K562 (cell line): ENCODE measurements at regions not wholly inside any gene's neighbourhood (a gene's known extent, or its start where the extent isn't known, plus 50 kb on each side); places are given as distances from the start of the nearest gene placed in this dataset.

Source experiments
- ATAC-seq: fragments of 200-7000 bp; cut with Tn5 transposase; 3 replicates; pipeline ENCODE4 v1.9.1; 2020; ENCODE audit warnings: moderate library complexity
- BruUV-seq: library from RNA; stranded (reverse); fragments of 400-500 nt; replicated peaks from 2 replicates; lab custom pipeline; 2021; lab: Mats Ljungman, UMichigan
- CTCF ChIA-PET: fragments of 300-600 bp; formaldehyde crosslinking; extraction: SDS; loops from one replicate; lab custom pipeline; 2021; ENCODE audit warnings: low intra/inter-chr PET ratio; lab: Yijun Ruan, JAX
- POLR2A ChIA-PET: fragments of 300-600, 350-650 bp; sonication (Branson Sonifier 250); formaldehyde crosslinking; extraction: SDS; loops from one replicate; lab custom pipeline; 2021; ENCODE audit warnings: antibody characterized with exemption, inconsistent platforms; lab: Yijun Ruan, JAX
- DNase-seq, 4 experiments: peaks; one replicate each; pipeline versions ENCODE4 v3.0.0 to v3.0.0-alpha.2; 2011 to 2018; ENCODE audit warnings: low spot score in 3 of 4, mixed read lengths in 3 of 4; ENCODE audit errors: extremely low read depth in 1 of 4
- FAIRE-seq: peaks from 2 replicates; lab custom pipeline; 2011; peaks lifted over from hg19 to GRCh38; lab: Jason Lieb, UNC
- H2AFZ ChIP-seq: 2 replicates; pipeline ENCODE4 v1.6.0; 2011; ENCODE audit warnings: low read depth, low read length, control low read depth, inconsistent platforms
- H3K27ac ChIP-seq: fragments of 200-600 bp; 3 replicates; pipeline ENCODE4 v1.8.0; 2011; ENCODE audit warnings: low read depth, mild to moderate bottlenecking, control low read depth, inconsistent platforms, low read length, moderate library complexity, mixed read lengths; ENCODE audit errors: extremely low read depth
- H3K27me3 ChIP-seq, 2 experiments: fragments of 300-600 bp in 1 of 2; 2 replicates in 1 of 2; 3 replicates in 1 of 2; pipeline versions ENCODE4 v1.6.0 to v1.8.0; 2011; ENCODE audit warnings: inconsistent platforms in 2 of 2, low read length in 2 of 2, mild to moderate bottlenecking in 1 of 2, mixed read lengths in 1 of 2, moderate library complexity in 1 of 2; ENCODE audit not compliant: control insufficient read depth in 2 of 2, insufficient read depth in 2 of 2
- H3K36me3 ChIP-seq: fragments of 300-600 bp; 3 replicates; pipeline ENCODE4 v1.8.0; 2011; ENCODE audit warnings: mild to moderate bottlenecking, low read length, inconsistent platforms; ENCODE audit not compliant: control insufficient read depth, insufficient read depth
- H3K4me1 ChIP-seq, 2 experiments: fragments of 200-600 bp in 1 of 2; replicated peaks in 1 of 2; 2 replicates in 1 of 2; 3 replicates in 1 of 2; pipeline versions ENCODE4 v1.5.1 to v1.8.0; 2011; ENCODE audit warnings: inconsistent platforms in 2 of 2, low read length in 2 of 2, mild to moderate bottlenecking in 1 of 2, mixed read lengths in 1 of 2, moderate library complexity in 1 of 2; ENCODE audit not compliant: control insufficient read depth in 2 of 2, insufficient read depth in 2 of 2
- H3K4me2 ChIP-seq: 2 replicates; pipeline ENCODE4 v1.6.1; 2011; ENCODE audit warnings: low read length, control low read depth, inconsistent platforms, mixed read lengths; ENCODE audit not compliant: insufficient read depth
- H3K4me3 ChIP-seq: fragments of 200-600 bp; sonication (generic), shearing (Covaris generic); 2 replicates; pipeline ENCODE4 v1.5.1; 2016; ENCODE audit warnings: control low read depth, inconsistent platforms
- H3K79me2 ChIP-seq: fragments of 200-600 bp; 3 replicates; pipeline ENCODE4 v1.8.0; 2011; ENCODE audit warnings: low read length, inconsistent platforms; ENCODE audit not compliant: control insufficient read depth, insufficient read depth
- H3K9ac ChIP-seq, 2 experiments: 2 replicates each; pipeline versions ENCODE4 v1.6.0 to v1.6.1; 2011; ENCODE audit warnings: low read depth in 2 of 2, low read length in 2 of 2, control low read depth in 1 of 2, inconsistent platforms in 1 of 2, mild to moderate bottlenecking in 1 of 2, mixed read lengths in 1 of 2; ENCODE audit not compliant: insufficient read depth in 1 of 2
- H3K9me1 ChIP-seq: one replicate; pipeline ENCODE4 v1.6.0; 2011; ENCODE audit warnings: inconsistent platforms, mild to moderate bottlenecking, low read length, moderate library complexity; ENCODE audit not compliant: control insufficient read depth, insufficient read depth
- H3K9me3 ChIP-seq: replicated peaks from 2 replicates; pipeline ENCODE4 v1.5.1; 2011; ENCODE audit warnings: low read depth, low read length, inconsistent platforms; ENCODE audit not compliant: control insufficient read depth, insufficient read depth
- H4K20me1 ChIP-seq: replicated peaks from 2 replicates; pipeline ENCODE4 v1.6.1; 2011; ENCODE audit warnings: low read length, inconsistent platforms, mixed read lengths; ENCODE audit not compliant: control insufficient read depth, insufficient read depth
- HMG20B ChIP-seq: fragments of 250-450 bp; sonication (Bioruptor Pico); IDR thresholded peaks from 2 replicates; pipeline ENCODE4 v1.5.0; 2021; ENCODE audit warnings: mild to moderate bottlenecking
- NELFE ChIP-seq: IDR thresholded peaks from 2 replicates; pipeline ENCODE4 v1.6.1; 2011; ENCODE audit warnings: mild to moderate bottlenecking; ENCODE audit not compliant: insufficient read depth, insufficient read length
- POLR3A ChIP-seq: IDR thresholded peaks from 2 replicates; pipeline ENCODE4 v1.6.1; 2011; ENCODE audit warnings: borderline replicate concordance, mild to moderate bottlenecking, moderate library complexity; ENCODE audit not compliant: insufficient read length, insufficient read depth; ENCODE audit errors: extremely low read depth
- TSC22D4 ChIP-seq: fragments of 450-650 bp; IDR thresholded peaks from 2 replicates; pipeline ENCODE4 v1.6.1; 2016; ENCODE audit warnings: missing genetic modification characterization, missing biosample characterization, control low read depth
- ZNF766 ChIP-seq: fragments of 200-800 bp; sonication (Bioruptor generic); conservative IDR thresholded peaks from 2 replicates; pipeline ENCODE4 v1.6.1; 2016; ENCODE audit warnings: missing genetic modification characterization, missing compliant biosample characterization
- WGBS: fragments of 100-300 bp; shearing (Covaris generic); methylation state at CpG from one replicate; pipeline ENCODE4 v1.1.6; 2016; ENCODE audit warnings: low coverage, mixed read lengths; ENCODE audit not compliant: insufficient coverage; ENCODE audit errors: missing lambda C conversion rate; 5-methylcytosine and 5-hydroxymethylcytosine counted together
- in situ Hi-C: fragments of 300-500 bp; cut with MboI; formaldehyde crosslinking; loops from 4 replicates; pipeline ENCODE4 v1.15.0; 2018; ENCODE audit warnings: inconsistent platforms, mixed read lengths
- intact Hi-C: fragments of 100-400 bp; cut with micrococcal nuclease; formaldehyde crosslinking; loops from 2 replicates; pipeline ENCODE4 v1.14.2; 2022
- TF ChIP-seq, protein P1 (sequence below): fragments of 450-650 bp; IDR thresholded peaks from 2 replicates; pipeline ENCODE4 v1.6.1; 2016; ENCODE audit warnings: mild to moderate bottlenecking, moderate library complexity
- TF ChIP-seq, protein P2 (sequence below): fragments of 450-650 bp; conservative IDR thresholded peaks from 2 replicates; pipeline ENCODE4 v1.6.1; 2016; ENCODE audit warnings: missing genetic modification characterization, low read depth, mild to moderate bottlenecking, control low read depth, missing compliant biosample characterization

DNA sequence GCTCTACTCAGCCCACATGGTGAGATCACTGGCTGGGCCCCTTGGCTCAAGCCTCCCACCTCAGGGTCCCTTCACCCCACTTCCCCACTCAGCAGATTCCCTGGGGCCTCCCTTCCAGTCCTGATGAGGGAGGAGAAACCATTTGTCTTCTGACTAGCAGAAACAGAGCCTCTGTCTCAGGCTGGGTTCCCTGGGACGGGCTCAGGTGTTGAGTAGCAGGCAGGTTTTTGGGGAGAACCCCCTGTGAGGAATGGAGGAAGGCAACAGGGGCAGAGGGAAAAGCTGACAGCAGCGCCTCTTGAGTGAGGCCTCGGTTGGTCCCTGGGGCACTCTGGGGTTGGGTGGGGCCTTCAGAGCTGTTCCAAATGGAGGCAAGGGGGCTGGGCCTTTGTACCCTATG is 452.2 kb downstream of the TSHZ3 start:
- in situ Hi-C loops, result no loop called here

More for the DNA sequence above, 452.2 kb downstream of the TSHZ3 start:
- POLR2A ChIA-PET, result no interaction called here
- H3K9me1 ChIP-seq, result no peaks in the 10 kb centered on the region
- FAIRE-seq (no peak), DNase-seq (no peak), ATAC-seq (no peak)
- intact Hi-C loops, result no loop called here
- BruUV-seq, result no TSS peak
- H3K9ac ChIP-seq, result no peak overlapping the region
- H3K9me3 ChIP-seq, result no peaks in the 10 kb centered on the region
- H3K36me3 ChIP-seq, result no peaks in the 10 kb centered on the region
- no peak overlapping the region for H3K4me3 ChIP-seq
- CTCF ChIA-PET, result no interaction called here
- H3K27ac ChIP-seq, result no peak overlapping the region
- H3K4me2 ChIP-seq, result no peak overlapping the region
- no peaks in the 10 kb centered on the region for H3K79me2 ChIP-seq
- no peaks in the 10 kb centered on the region for H3K27me3 ChIP-seq
- H2AFZ ChIP-seq, result no peak overlapping the region
- H4K20me1 ChIP-seq, result no peaks in the 10 kb centered on the region
- H3K4me1 ChIP-seq, result no peaks in the 10 kb centered on the region
- TF ChIP-seq HMG20B (CRISPR knock-in tag) (no peak), ZNF766 (CRISPR knock-in tag) (no peak), POLR3A (no peak), NELFE (no peak), TSC22D4 (no peak)
- TF ChIP-seq, protein P1, sequence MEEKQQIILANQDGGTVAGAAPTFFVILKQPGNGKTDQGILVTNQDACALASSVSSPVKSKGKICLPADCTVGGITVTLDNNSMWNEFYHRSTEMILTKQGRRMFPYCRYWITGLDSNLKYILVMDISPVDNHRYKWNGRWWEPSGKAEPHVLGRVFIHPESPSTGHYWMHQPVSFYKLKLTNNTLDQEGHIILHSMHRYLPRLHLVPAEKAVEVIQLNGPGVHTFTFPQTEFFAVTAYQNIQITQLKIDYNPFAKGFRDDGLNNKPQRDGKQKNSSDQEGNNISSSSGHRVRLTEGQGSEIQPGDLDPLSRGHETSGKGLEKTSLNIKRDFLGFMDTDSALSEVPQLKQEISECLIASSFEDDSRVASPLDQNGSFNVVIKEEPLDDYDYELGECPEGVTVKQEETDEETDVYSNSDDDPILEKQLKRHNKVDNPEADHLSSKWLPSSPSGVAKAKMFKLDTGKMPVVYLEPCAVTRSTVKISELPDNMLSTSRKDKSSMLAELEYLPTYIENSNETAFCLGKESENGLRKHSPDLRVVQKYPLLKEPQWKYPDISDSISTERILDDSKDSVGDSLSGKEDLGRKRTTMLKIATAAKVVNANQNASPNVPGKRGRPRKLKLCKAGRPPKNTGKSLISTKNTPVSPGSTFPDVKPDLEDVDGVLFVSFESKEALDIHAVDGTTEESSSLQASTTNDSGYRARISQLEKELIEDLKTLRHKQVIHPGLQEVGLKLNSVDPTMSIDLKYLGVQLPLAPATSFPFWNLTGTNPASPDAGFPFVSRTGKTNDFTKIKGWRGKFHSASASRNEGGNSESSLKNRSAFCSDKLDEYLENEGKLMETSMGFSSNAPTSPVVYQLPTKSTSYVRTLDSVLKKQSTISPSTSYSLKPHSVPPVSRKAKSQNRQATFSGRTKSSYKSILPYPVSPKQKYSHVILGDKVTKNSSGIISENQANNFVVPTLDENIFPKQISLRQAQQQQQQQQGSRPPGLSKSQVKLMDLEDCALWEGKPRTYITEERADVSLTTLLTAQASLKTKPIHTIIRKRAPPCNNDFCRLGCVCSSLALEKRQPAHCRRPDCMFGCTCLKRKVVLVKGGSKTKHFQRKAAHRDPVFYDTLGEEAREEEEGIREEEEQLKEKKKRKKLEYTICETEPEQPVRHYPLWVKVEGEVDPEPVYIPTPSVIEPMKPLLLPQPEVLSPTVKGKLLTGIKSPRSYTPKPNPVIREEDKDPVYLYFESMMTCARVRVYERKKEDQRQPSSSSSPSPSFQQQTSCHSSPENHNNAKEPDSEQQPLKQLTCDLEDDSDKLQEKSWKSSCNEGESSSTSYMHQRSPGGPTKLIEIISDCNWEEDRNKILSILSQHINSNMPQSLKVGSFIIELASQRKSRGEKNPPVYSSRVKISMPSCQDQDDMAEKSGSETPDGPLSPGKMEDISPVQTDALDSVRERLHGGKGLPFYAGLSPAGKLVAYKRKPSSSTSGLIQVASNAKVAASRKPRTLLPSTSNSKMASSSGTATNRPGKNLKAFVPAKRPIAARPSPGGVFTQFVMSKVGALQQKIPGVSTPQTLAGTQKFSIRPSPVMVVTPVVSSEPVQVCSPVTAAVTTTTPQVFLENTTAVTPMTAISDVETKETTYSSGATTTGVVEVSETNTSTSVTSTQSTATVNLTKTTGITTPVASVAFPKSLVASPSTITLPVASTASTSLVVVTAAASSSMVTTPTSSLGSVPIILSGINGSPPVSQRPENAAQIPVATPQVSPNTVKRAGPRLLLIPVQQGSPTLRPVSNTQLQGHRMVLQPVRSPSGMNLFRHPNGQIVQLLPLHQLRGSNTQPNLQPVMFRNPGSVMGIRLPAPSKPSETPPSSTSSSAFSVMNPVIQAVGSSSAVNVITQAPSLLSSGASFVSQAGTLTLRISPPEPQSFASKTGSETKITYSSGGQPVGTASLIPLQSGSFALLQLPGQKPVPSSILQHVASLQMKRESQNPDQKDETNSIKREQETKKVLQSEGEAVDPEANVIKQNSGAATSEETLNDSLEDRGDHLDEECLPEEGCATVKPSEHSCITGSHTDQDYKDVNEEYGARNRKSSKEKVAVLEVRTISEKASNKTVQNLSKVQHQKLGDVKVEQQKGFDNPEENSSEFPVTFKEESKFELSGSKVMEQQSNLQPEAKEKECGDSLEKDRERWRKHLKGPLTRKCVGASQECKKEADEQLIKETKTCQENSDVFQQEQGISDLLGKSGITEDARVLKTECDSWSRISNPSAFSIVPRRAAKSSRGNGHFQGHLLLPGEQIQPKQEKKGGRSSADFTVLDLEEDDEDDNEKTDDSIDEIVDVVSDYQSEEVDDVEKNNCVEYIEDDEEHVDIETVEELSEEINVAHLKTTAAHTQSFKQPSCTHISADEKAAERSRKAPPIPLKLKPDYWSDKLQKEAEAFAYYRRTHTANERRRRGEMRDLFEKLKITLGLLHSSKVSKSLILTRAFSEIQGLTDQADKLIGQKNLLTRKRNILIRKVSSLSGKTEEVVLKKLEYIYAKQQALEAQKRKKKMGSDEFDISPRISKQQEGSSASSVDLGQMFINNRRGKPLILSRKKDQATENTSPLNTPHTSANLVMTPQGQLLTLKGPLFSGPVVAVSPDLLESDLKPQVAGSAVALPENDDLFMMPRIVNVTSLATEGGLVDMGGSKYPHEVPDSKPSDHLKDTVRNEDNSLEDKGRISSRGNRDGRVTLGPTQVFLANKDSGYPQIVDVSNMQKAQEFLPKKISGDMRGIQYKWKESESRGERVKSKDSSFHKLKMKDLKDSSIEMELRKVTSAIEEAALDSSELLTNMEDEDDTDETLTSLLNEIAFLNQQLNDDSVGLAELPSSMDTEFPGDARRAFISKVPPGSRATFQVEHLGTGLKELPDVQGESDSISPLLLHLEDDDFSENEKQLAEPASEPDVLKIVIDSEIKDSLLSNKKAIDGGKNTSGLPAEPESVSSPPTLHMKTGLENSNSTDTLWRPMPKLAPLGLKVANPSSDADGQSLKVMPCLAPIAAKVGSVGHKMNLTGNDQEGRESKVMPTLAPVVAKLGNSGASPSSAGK, result no peak
- TF ChIP-seq, protein P2, sequence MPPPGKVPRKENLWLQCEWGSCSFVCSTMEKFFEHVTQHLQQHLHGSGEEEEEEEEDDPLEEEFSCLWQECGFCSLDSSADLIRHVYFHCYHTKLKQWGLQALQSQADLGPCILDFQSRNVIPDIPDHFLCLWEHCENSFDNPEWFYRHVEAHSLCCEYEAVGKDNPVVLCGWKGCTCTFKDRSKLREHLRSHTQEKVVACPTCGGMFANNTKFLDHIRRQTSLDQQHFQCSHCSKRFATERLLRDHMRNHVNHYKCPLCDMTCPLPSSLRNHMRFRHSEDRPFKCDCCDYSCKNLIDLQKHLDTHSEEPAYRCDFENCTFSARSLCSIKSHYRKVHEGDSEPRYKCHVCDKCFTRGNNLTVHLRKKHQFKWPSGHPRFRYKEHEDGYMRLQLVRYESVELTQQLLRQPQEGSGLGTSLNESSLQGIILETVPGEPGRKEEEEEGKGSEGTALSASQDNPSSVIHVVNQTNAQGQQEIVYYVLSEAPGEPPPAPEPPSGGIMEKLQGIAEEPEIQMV (tag), result no peak
- TF ChIP-seq, all 486 proteins: peak for 0
- WGBS, result 0% methylated on average over 3 of the region's 3 CpGs
